ENCODE measurements at regions not wholly inside any gene's neighbourhood (a gene's known extent, or its start where the extent isn't known, plus 50 kb on each side); places are given as distances from the start of the nearest gene placed in this dataset.

- no peak for TF ChIP-seq POLR2A (IDR thresholded peaks at IDR 0.05; ENCODE audit: low read depth, low read length)
- TF ChIP-seq POLR2AphosphoS5 (IDR thresholded peaks at IDR 0.05; ENCODE audit: low read depth, low read length): no peak
- TF ChIP-seq TAF1 (IDR thresholded peaks at IDR 0.05; ENCODE audit: low read depth, low read length): no peak
- TF ChIP-seq SPI1 (IDR thresholded peaks at IDR 0.05; ENCODE audit: low read depth, low read length): no peak
- TF ChIP-seq POU2F2 (IDR thresholded peaks at IDR 0.05; ENCODE audit: low read depth, low read length): no peak
These were observed 133.9 kb downstream of the PTPRS start for GRCh38 chr19:5206751-5207075.

Data from GM12891 (cell line).